GM19468 (cell line): ENCODE measurements at regions not wholly inside any gene's neighbourhood (a gene's known extent, or its start where the extent isn't known, plus 50 kb on each side); places are given as distances from the start of the nearest gene placed in this dataset.

Experiments
- ATAC-seq: cut with Tn5 transposase; IDR thresholded peaks from one replicate; pipeline ENCODE4 v1.9.1; 2021; ENCODE audit warnings: mild to moderate bottlenecking, moderate library complexity, moderate number of reproducible peaks; ENCODE audit not compliant: unreplicated experiment; ENCODE audit errors: extremely low read depth

DNA sequence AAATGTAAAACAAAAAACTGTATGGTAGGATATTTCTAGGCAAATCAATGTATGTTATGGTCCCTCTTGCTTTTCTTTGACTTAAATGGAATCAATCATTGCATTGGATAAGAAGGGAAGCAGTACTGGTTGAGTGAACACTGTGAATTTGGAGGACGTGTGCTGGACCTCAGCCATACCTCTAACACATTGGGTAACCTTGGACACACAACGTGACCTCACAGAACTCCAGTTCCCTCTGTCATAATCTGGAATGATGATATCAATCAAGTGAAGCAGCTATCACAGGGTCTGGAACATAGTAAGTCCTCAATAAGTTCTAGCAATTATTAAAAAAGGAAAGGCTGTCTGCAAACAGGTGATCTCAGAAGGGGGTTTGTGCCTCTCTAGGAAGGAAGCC is 474.9 kb upstream of the TCF4 start:
- ATAC-seq: no peak

GRCh38 chr18:56060967-56061541 is 473.1 kb upstream of the TCF4 start:
- no peak for ATAC-seq

DNA sequence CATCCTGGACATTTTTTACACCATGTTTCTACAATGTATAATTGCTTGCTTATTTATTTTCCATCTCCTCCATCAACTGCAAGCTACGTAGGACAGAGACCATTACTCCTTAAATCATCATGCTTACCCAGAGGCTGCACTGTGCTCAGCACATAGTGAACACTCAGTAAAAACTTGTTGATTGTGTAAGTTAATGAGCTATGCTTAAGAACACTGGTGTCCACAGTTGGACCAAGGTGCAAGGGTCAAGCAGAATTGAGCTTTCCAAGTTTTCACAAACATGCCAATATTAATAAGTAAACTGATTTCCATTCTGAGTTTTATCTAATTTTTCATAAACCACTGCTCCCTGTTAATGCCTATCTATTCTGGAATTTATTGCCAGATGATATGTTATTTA is 464.2 kb upstream of the TCF4 start:
- ATAC-seq: no peak

DNA sequence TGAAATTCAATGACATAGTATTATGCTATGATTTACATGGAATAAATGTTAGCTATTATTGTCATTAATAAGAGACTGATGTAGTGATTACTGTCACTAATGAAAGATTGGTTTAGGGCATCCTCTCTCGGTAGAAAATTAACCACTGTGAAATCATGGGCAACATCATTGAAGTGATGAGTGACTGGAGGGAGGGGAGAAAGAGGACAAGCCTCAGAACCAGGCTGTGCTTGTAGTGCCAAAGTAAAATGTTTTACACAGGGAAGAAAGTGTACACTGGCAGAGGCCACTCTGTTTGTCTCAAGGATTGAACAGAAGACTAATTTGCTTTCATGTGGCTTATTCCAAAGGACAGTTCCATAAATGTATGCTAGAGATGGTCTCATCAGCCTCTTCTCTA is 456.2 kb upstream of the TCF4 start:
- ATAC-seq: no peak

DNA sequence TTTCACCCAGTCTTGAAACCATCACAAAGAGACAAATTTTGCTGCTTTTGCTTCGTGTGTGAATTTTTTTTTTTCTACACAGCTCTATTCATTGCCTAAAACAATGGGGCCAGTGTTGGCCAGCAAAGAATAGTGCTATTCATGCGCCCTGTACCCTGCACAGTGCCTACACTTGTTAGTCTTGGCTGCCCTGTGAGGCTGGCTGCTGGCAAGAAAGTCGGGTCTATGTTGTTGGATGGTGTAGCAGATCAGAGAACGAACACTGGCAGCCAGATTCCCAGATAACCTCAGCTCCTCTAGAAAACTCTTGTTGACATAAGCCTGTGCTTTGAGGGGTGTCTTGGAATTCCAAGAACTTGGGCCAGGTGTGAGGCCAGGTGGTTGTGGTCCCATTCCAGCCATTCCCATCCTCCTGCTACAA is 455.7 kb upstream of the TCF4 start:
- no peak for ATAC-seq

- ATAC-seq: no peak
Observed at GRCh38 chr18:56042915-56043536, 455.0 kb upstream of the TCF4 start.

GRCh38 chr18:56038171-56039030 is 450.4 kb upstream of the TCF4 start:
- no peak for ATAC-seq

DNA sequence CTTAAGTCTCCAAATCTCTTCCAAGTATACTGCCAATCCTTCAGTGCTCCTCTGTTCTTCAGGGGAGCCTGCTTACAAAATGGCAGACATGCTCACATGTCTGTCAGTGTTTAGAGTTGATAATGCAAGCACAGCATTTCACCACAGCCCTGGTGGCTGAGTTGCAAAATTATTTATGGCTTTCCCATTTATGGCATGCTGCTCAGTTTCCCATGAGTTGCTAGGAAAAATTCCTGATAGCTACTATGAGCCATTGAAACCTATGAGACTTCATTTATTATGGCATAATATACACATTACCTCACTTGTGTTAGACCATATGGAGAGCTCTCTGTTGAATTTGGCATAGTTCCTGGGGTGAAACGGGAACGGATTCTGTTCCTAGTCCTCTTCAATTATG is 448.7 kb upstream of the TCF4 start:
- no peak for ATAC-seq

- ATAC-seq: no peak
Observed at GRCh38 chr18:56035546-56035945, 447.6 kb upstream of the TCF4 start.

DNA sequence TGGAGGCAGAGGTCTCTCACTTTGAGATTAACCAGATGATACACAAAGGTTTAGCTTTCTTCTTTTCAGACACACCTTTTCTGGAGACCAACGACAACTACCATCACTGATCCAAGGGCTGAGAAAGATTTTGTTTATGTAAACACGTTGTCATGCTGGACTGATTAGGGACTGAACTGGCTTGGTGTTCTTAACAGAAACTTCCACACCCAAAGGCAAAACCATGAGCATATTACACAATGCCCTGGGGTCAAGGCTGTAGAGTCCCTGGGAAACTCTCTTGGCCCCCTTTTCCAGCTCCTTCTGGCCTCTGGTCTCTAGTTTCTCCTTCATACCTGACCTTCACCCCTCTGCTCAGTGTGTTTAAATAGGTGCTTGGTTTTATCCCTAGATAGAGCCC is 447.0 kb upstream of the TCF4 start:
- no peak for ATAC-seq

DNA sequence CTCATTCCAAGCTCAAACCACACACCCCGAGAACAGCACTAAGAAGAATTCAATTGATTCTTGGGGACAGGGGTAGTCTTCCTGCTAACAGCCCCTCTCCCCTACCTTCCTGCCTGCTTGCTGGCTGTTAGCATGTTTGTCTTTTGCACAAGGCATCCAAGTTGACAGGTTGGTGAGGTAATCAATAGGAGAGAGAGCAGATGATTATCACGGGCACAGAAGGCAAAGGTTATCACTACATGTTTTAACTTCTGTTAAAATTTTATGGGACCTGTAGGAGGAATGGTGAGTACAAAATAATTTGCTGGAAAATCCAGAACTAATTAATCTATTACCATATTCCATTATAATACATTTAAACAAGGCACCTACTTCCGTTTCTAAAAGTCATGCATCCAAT is 442.1 kb upstream of the TCF4 start:
- no peak for ATAC-seq

DNA sequence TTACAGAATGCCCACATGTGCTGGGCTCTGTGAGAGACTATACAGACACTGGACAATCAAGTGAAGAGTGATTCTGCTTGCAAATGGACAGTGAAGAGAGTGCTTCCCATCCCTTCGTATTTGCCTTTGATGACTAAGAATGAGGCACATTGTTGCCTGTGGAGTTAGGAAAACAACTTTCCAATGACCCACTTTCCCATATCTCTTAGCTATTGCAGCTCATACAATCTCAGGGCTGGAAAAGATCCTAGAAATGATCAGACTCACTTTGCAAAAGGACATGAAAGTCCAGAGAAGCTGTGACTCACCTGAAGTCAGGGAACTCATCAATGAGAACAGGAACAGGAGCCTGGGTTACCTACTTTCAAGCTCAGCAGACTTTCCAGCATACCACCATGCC is 440.5 kb upstream of the TCF4 start:
- ATAC-seq: no peak

GRCh38 chr18:56026509-56026908 is 438.5 kb upstream of the TCF4 start:
- ATAC-seq: no peak

GRCh38 chr18:56021809-56022195 is 433.8 kb upstream of the TCF4 start:
- ATAC-seq: no peak

GRCh38 chr18:56021136-56021808 is 433.3 kb upstream of the TCF4 start:
- no peak for ATAC-seq

DNA sequence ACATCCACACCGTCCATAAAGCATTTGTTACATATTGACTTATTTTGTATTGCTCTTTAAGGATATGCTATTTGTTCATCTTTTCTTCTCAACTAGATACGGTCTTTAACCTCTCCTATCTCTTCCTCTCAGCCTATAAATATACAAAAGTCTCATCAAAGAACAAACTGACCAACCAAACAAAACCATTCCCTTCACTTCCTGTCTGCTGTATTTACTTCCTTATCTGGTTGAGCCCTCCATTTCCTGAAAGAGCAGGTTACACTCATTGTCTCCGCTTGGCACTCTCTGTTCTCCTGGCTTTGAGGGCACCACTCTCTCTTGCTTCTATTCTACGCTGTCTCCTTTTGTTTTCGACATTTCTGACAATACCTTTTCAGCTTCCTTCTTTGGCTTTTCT is 431.9 kb upstream of the TCF4 start:
- no peak for ATAC-seq

GRCh38 chr18:56019156-56019555 is 431.2 kb upstream of the TCF4 start:
- no peak for ATAC-seq

DNA sequence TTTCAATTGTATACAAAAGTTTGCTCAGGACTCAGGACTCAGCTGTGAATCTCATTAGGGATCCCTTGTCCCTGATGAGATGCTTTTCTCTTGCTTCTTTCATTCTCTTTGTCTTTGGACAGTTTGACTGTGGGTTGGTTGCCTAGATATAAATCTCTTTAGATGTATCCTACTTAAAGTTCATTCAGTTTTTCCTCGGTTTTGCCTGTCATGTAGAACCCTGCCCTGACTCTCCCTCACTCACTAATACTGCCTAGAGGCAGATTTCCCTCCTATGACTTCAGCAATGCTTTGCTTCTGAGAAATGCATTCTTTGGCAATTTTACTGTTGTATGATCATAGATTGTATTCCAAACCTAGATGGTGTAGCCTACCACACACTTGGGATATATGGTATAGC is 421.4 kb upstream of the TCF4 start:
- no peak for ATAC-seq

DNA sequence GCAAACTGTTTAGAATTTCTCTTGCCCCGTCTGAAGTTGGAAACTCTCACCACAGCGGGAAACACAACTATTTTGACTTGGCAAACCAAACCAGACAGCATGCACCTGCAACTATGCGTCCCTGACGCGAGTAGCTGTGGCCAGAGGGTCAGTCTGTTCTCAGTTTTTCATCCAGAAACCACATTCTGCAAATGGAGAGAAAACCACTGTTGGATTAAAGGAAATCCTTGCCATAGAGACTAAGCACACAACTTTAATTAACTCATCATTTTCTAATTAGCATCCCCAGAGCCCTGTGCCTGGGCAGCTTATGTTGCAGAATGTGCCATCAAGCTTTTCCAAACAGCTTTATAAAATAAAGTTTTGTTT is 415.7 kb upstream of the TCF4 start:
- no peak for ATAC-seq

DNA sequence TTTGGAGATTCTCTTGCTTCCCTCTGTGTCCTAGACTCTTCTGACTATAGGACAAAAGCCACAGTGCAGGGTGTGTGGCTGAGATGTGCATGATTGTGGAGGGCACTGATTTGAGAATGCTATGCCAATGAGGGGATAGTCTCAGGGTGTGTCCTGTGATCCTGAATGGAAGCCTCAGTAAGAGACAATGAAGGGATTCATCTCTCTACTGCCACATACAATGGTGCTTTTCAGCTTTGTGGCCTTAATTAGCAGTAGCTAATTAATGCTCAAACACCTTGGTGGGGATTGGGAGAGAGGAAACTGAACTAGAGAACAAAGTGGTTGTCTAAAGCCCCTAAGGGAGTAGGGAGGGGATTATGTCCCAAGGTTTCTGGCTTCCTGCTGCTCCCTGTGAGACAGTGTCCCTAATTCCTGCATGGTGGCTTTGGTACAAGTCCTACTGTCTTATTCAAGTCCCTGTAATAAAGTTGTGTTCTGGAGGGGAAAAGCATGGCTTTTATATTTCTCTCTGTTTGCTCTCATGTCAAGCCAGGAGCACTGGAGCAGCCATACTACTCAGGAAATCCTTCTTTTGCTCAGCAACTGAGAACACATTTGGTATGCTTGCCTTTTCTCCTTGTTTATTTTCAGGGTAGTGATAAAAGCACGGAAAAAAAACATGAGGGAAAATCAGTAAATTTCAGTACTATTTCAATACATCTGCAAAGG is 415.2 kb upstream of the TCF4 start:
- ATAC-seq: no peak
